Pons (tissue), 1 donor: ENCODE measurements at regions not wholly inside any gene's neighbourhood (a gene's known extent, or its start where the extent isn't known, plus 50 kb on each side); places are given as distances from the start of the nearest gene placed in this dataset.

Source experiments
- DNase-seq: peaks from one replicate; pipeline ENCODE4 v3.0.0-alpha.2; 2016; ENCODE audit warnings: low spot score

- DNase-seq: no peak
Measured at GRCh38 chr6:48240287-48240686, 129.3 kb upstream of the PTCHD4 start.

- DNase-seq: no peak
Measured at GRCh38 chr6:48236375-48236774, 125.4 kb upstream of the PTCHD4 start.

DNA sequence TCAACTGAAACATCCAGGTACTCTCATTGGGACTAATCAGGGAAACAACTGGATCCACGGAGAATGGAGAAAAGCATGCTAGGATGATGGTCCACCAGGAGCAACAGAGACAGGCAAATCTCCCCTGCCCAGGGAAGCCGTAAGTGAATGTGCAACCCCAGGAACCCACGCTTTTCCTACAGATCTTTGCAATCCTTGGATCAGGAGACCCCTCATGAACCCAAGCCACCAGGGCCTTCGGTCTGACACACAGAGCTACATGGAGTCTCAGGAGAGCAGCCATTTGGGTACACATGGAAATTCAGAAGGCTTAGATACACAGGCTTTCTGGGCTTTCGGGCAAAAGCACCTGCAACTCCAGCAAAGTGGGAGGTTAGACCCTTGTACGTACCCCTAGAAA is 122.1 kb upstream of the PTCHD4 start:
- DNase-seq: no peak

DNA sequence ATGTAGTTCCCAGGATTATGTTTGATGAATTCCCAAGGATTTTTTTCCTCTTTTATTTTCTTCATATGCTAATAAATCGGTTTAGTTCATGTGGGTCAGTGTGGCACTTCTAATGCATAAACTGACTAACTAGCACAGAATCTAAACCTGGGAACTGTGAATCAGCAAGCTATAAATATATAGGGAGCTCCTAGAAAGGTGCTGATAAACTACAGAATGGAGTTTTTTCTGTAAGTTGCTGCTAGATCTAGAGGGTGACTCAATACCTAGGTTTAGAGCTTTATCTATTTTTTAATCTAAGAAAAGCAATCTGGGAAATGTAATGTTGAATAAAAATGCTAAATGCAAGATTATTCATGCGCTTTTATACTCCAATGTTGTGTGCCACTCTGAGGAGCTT is 118.8 kb upstream of the PTCHD4 start:
- no peak for DNase-seq

DNA sequence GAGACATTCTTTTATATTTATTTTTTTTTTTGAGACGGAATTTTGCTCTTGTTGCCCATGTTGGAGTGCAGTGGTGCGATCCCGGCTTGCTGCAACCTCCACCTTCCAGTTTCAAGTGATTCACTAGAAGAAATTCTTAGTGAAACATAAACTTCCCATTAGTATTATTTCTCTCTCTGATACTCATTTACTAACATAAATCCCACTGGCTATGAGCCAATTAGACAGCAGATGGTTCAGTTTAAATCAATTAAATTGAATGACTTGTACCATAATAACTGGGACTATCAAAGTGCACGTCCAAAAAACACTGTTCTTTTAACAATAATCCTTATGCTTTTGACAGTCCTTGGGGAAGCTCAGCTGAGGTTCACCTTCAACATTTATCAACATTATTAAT is 111.2 kb upstream of the PTCHD4 start:
- no peak for DNase-seq

- no peak for DNase-seq
Measured at GRCh38 chr6:48213076-48213788, 102.2 kb upstream of the PTCHD4 start.

DNA sequence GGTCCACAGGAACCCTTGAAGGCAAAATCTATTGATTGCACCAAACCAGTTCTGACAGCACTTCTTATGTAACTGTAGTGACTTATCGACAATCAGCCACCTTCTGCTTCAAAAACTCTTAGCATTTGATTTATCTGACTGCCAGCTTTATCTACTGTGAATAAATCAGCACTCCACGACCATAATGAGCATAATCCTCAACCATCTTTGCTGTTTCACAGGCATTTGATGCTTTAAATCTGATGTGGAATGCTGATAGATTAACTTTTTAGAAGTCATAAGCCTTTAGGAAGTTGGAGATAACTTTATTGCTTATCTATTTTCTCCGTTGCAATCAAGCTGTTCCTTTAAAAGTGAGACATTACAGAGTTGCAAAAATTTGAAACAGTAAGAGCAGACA is 101.5 kb upstream of the PTCHD4 start:
- no peak for DNase-seq

- no peak for DNase-seq
Measured at GRCh38 chr6:48206091-48206490, 95.1 kb upstream of the PTCHD4 start.

- no peak for DNase-seq
Measured at GRCh38 chr6:48200869-48201390, 89.9 kb upstream of the PTCHD4 start.

DNA sequence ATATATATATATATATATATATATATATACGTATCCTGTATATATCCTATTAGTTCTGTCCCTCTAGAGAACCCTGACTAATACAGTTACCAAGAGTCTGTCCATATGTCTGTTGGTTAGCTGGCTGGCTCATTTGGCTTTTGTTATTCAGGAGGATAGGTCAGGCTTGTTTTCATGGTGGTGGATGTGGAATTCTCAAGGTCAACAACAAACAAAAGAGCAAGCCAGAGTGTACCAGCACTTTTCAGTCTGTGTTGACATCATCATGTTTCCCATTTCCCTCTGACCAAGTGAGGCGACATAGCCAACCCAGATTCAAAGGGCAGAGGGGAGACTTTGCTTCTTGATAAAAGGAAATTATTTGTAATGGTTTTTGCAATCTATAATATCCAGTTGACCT is 88.5 kb upstream of the PTCHD4 start:
- DNase-seq: no peak

GRCh38 chr6:48197941-48198340 is 86.9 kb upstream of the PTCHD4 start:
- no peak for DNase-seq

DNA sequence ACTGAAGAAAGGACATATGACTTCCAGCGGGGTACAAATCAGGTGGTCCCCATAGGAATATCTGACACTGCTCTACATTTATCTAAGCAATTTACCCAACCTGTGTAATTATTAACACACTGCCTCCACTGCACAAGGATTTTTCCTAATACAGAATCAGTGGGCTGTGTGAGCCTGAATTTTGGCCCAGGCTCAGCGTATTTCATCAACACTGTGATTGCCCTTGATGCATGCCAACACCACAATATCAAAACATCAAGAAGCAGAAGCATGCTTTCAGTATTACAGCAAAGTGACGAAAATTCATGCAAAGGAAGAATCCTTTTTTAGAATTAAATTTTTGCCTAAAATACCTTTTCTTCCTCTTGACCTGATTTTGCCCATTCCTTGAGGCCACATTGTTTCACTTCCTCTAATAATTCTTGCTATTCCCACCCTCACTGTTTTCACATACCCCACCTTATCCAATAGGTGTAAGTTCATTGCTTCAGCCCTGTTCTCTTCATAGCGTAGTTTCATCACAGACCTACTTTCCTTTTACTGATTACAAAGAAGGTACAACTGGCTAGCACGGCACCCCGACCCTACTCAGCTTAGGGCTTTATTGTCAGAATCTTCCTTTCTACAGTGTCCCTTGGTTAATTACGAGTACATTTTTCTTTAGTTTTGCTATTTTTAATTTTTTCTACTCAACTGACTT is 83.7 kb upstream of the PTCHD4 start:
- no peak for DNase-seq

DNA sequence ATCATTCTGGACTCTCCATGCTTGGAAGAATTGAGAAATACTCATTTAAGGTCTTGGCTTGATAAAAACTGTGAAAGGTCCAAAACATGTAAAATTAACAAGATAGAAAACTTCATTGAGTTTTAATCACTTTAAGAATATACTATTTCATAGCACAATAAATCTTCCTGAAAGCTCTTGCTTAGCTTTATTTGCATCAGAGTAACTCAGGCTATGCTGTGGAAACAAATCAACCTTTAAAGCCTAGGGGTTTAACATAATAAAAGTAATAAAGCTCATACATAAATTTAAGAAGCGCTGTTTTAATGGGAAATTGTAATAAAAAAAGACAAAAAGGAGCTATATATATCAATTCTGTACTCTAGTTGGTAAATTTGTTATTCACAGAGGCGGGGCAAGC is 77.2 kb upstream of the PTCHD4 start:
- DNase-seq: no peak

DNA sequence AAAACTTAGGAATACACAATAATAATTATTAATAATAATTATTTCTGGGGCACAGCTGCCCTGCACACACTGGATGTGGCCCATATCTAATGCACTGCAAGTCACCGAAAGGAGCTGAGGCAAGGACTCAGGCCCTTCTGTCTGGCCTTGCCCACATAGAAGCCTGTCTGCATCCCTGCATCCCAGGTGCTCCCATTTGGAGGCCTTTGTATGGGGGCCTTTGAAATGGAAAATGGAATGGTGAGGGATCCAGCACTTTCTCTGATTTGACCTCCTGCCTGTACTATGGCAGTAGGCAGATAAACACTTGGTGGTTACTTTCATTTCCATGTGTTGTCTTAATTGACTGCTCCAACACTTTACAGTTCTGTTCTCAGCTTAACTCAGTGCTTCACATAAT is 75.7 kb upstream of the PTCHD4 start:
- DNase-seq: no peak

DNA sequence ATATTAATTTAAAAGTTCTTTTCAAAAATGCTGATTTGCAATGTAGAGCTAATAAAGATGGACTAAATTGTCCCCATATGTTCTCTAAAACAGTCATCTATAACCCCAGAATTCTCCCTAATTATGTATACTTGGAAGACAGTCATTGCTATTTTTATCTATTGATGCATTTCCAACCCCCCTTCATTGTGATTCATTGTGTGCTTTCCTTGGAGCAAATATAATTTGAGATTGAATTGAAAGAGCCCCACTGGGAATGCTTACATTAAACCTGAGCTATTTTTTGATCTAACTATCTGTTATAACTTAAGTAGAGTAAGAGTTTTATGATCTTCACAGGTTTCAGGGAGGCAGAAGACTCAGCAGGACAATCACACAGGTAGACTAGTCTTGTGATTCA is 73.7 kb upstream of the PTCHD4 start:
- no peak for DNase-seq

DNA sequence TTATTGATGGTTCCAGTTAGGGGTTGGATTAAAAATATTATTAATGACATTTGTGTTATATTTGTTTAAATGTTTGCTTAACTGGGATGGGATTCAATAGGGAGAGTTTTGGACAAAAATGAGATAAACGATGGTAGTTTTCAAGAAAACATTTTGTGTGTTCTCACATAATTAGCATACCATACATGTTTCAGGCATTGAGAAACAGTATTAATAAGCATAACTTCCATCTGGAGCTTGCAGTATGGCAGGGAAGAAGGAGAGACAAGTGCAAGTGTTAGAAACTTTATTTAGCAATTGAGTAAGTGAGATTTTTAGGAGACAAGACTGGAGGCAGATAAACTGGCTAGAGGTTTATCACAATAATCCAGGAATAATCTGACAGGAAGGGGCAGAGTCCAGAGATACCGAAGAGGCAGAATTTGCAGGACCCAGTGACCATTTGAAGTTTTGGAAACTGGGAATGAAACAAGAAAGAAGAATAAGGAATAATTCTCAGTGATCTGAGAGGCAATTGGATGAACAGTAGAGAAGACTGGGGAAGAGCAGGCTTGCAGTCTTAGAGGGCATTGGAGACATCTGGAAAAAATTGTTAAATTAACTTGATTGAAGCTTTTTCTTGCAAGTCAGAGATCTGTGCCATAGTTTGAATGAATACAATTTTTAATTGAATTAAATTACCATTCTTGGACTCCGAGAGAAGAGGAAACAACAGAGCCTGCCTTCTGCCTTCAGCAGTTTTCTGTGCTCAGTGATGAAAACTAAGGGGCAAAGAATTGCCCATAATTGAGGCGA is 73.0 kb upstream of the PTCHD4 start:
- DNase-seq: no peak

DNA sequence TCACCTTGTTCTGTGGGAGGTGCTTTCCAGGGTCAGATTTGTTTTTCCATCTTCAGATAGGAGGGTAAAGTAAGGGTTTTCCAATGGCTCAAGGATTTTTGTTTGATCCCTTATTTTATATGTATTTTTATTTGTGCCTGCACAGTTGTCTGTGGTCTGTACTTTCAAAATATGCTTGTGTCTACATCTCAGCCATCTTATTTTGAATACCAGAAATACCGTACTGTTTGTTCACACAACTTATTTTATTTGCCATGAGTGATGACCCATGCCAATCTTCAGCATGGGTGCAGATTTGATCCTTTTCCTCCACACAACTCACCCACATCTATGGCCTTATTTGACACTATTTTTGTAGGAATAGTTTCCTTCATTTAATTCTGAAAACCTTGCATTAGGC is 72.2 kb upstream of the PTCHD4 start:
- DNase-seq: no peak

GRCh38 chr6:48178700-48179099 is 67.7 kb upstream of the PTCHD4 start:
- DNase-seq: no peak

- no peak for DNase-seq
Measured at GRCh38 chr6:48177786-48178185, 66.8 kb upstream of the PTCHD4 start.

- no peak for DNase-seq
Measured at GRCh38 chr6:48176645-48177308, 65.8 kb upstream of the PTCHD4 start.

- no peak for DNase-seq
Measured at GRCh38 chr6:48169635-48170034, 58.6 kb upstream of the PTCHD4 start.
